ENCODE measurements at regions not wholly inside any gene's neighbourhood (a gene's known extent, or its start where the extent isn't known, plus 50 kb on each side); places are given as distances from the start of the nearest gene placed in this dataset.
"Not testable (repeated sequence)": the region's sequence is repeated elsewhere in the genome, so short reads cannot be mapped to it uniquely, and the experiment has no call there.

DNA sequence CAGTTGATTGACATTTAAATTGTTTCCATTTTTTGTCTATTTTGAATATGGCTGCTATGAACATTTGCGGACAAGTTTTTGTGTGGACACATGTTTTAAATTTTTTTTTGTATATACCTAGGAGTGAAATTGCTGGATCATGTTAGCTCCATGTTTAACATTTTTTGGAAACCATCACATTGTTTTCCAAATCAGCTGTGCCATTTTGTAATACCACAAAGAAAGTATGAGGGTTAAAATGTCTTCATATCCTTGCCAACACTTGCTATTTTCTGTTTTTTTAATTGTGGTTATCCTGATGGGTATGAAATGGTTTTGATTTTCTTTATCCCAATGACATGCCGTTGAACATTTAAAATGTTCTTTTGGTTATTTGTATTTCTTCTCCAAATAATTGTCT, 52.1 kb downstream of the CARTPT start:
- no peak for DNase-seq

GRCh38 chr5:71778678-71779276, 59.7 kb downstream of the CARTPT start:
- DNase-seq, result no peak

- DNase-seq, result no peak
These were observed 61.5 kb downstream of the CARTPT start for GRCh38 chr5:71780597-71780996.

DNA sequence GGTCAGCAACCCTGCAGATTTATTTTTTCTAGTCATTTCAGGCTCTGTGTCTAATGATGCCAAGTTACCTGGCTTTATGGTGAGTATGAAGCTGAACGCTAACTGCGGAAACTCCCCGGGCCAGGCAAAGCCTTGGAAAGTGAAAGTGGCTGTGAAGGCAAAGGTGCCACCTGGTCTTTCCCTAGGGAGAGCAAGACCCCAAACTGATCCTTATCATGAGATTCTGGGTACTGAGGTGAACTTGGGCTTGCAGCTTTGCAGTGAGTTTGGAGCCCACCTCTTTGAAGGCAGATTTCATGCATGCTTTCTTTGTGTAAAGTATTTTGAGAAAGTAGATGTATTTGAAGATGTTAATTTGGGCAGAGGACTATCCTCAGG, 63.3 kb downstream of the CARTPT start:
- DNase-seq, result no peak

- peak; percentile 87 for DNase-seq
These were observed 64.0 kb downstream of the CARTPT start for GRCh38 chr5:71782771-71783770.

GRCh38 chr5:71783891-71784290, 64.8 kb downstream of the CARTPT start:
- no peak for DNase-seq

DNA sequence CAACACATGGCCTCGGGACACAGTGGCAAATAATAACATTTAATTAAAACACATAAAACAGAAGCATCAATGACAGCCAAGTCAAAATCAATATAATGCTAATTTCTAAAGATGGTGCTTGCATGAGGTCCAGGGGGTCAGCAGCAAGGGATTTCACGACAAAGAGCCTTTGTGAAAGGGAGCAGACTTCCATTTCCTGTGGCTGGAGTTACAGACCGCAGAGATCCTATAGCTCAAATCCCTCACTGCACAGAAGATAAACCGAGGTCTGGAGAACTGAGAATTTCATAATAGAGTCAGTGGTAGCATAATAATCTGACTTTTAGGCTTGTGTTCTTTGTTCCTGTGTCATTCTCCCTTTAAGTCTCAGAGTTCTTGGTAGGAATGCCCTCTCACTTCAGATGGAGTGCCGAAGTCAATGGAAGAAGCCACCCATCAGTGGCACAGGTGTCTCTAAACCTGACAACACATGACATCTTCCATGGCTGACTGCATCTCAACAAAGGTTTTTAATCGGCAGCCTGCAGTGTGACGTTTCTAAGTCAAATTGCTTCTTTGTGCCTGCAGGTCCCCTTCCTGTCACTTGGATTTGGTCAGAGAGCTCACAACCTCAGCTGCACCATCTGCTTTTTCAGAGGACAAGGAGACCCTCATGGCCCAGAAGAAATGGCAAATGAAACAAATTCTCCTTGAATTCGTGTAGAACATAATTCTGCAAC, 67.4 kb downstream of the CARTPT start:
- no peak for DNase-seq

- DNase-seq, result no peak
These were observed 69.7 kb downstream of the CARTPT start for GRCh38 chr5:71788794-71789193.

DNA sequence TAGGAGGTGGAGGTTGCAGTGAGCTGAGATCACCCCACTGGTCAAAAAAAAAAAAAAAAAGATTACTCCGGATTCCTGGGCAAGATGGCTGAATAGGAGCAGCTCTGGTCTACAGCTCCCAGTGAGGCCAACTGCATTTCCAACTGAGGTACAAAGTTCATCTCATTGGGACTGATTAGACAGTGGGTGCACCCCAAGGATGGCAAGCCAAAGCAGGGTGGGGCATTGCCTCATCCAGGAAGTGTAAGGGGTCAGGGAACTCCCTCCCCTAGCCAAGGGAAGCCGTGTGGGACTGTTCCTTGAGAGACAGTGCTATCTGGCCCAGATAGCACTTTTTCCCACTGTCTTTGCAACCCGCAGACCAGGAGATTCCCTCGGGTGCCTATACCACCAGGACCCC, 70.7 kb downstream of the CARTPT start:
- DNase-seq, result no peak

DNA sequence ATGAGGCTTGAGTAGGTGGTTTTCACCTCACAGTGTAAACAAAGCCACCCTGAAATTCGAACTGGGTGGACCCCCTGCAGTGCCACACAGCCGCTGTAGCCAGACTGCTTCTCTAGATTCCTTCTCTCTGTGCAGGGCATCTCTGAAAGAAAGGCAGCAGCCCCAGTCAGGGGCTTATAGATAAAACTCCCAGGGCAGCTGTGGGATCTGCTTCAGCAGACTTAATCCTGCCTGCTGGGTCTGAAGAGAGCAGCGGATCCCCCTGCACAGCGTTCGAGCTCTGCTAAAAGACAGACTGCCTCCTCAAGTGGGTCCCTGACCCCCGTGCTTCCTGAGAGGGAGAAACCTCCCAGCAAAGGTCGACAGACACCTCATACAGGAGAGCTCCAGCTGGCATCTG, 71.4 kb downstream of the CARTPT start:
- no peak for DNase-seq

DNA sequence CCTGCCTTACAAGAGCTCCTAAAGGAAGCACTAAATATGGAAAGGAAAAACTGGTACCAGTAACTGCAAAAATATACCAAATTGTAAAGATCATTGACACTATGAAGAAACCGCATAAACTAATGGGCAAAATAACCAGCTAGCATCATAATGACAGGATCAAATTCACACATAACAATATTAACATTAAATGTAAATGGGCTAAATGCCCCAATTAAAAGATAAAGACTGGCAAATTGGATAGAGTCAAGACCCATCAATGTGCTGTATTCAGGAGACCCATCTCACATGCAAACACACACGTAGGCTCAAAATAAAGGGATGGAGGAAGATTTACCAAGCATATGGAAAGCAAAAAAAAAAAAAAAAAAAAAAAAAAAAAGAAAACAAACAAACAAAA, 73.0 kb downstream of the CARTPT start:
- not testable (repeated sequence) for DNase-seq

DNA sequence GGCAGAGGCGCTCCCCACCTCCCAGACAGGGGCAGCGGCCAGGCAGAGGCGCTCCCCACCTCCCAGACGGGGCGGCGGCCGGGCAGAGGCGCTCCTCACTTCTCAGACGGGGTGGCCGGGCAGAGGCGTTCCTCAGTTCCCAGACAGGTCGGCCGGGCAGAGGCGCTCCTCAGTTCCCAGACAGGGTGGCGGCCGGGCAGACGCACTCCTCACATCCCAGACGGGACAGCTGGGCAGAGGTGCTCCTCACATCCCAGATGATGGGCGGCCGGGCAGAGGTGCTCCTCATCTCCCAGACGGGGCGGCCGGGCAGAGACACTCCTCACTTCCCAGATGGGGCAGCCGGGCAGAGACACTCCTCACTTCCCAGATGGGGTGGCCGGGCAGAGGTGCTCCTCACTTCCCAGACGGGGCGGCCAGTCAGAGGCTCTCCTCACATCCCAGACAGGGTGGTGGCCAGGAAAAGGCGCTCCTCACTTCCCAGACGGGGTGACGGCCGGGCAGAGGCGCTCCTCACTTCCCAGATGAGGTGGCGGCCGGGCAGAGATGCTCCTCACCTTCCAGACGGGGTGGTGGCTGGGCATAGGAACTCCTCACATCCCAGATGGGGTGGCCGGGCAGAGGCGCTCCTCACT, 75.1 kb downstream of the CARTPT start:
- DNase-seq, result no peak

DNA sequence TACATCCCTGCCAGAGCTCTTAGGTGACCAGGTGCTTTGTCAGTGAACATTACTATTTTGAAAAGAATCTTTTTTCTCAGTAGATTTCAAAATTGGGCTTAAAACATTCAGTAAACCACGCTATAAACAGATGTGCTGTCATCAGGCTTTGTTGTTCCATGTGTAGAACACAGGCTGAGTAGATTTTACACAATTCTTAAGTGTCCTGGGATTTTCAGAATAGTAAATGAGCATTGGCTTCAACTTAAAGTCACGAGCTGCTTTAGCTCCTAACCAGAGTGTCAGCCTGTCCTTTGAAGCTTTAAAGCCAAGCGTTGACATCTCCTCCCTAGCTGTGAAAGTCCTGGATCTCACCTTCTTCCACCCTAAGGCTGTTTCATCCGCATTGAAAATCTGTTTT, 83.6 kb downstream of the CARTPT start:
- DNase-seq, result no peak

DNA sequence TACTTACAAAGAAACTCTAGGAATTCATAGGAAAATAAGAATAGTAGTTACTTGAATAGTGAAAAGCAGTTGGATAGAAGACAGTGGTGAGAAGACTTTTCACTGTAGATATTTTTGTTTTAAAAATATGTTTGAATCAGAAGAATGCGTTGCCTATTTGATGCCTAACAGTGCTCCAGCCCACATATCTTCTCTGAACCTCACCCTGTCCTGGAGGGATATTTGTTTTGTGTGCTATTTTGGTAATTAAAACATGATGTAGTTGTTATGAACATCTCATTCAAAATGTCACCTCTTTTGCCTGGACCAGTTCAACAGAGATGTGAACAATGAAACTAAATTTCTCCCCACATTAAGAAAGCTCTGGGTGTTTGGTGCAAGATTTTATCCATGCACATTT, 87.6 kb downstream of the CARTPT start:
- no peak for DNase-seq

DNA sequence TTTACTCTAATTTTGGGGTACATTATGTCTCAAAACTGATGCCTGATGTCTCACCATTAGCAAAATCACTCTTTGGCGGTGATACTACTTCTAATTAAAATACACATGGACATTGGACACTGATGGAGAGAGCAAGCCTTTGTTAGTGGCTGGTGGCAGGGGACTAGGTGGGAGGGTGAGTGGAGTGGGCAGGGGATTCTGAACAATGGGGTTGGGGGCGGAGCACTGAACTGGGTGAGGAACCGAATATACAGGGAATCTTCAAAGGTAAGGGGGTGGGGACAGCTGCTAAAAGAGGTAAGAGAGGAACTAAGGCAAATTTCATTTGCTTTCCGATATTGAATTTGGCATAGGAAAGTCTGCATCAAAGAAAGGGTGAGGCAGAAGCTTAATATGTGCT, 88.8 kb downstream of the CARTPT start:
- DNase-seq, result no peak

DNA sequence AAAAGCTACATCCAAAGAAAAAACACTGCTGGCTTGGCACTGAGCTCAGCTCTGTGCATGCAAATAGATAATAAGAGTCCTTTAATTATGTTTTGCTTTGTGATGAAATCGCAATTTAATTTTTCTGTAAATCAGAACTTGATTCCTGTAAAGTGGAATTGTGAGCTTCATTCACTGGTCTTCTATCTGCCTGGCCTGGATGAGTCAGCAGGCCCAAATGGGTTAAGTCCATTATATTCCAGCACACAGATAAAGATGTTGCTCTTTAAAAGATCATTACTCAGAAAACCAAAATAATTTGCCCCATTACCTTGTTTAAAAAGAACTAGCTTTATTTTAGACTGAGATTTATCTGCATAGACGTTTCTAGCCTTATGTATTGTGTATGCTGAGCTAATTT, 90.4 kb downstream of the CARTPT start:
- no peak for DNase-seq

- DNase-seq, result no peak
These were observed 90.9 kb downstream of the CARTPT start for GRCh38 chr5:71810023-71810422.

GRCh38 chr5:71810471-71811195, 91.6 kb downstream of the CARTPT start:
- DNase-seq, result no peak

DNA sequence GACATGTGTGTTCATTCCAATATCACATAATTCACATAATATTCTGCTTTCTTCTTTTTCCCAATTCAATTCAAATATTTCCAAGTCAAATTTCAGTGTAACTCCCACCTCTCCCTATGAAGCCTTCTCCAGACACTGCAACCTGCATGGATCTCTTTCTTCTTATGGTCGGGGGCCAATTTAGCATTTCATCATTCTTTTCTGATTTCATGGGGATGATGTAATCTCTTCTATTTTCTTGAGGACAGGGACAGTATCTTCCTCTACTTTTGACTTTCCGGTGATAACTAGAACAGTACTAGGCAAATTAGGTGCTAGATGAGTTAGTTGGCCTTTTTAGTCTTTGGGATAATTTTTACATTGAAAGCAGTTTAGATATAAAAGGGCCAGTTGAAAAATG, 92.7 kb downstream of the CARTPT start:
- no peak for DNase-seq

DNA sequence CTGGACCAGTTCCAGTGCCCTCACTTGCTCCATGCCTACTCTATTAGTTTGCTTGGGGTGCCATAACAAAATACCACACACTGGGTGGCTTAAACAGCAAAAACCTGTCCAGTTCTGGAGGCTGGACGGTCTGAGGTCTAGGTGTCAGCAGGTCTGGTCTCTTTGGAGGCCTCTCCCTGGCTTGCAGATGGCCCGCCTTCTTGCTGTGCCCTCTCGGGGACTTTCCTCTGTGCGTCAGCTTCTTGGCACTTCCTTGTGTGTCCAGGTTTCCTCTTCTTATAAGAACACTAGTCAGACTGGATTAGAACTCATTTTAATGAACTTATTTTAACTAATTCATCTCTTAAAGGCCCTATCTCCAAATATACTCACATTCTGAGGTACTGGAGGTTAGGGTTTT, 97.2 kb downstream of the CARTPT start:
- DNase-seq, result no peak

GRCh38 chr5:71817891-71818290, 98.8 kb downstream of the CARTPT start:
- DNase-seq, result no peak

- no peak for DNase-seq
These were observed 102.0 kb downstream of the CARTPT start for GRCh38 chr5:71821029-71821428.

DNA sequence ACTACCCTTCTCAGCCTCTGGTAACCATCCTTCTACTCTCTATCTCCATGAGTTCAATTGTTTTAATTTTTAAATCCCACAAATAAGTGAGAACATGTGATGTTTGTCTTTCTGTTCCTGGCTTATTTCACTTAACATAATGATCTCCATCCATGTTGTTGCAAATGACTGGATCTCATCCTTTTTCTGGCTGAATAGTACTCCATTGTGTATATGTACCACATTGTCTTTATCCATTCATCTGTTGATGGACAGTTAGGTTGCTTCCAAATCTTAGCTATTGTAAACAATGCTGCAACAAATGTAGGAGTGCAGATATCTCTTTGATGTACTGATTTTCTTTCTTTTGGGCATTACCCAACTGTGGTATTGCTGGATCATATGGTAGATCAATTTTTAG, 103.0 kb downstream of the CARTPT start:
- DNase-seq, result not testable (repeated sequence)

All from right hindlimb (tissue), 1 donor.